ENCODE measurements at regions not wholly inside any gene's neighbourhood (a gene's known extent, or its start where the extent isn't known, plus 50 kb on each side); places are given as distances from the start of the nearest gene placed in this dataset.
"Not testable (repeated sequence)": the region's sequence is repeated elsewhere in the genome, so short reads cannot be mapped to it uniquely, and the experiment has no call there.

GRCh38 chr7:81182056-81182455, 263.2 kb upstream of the SEMA3C start:
- DNase-seq (ENCODE audit: low read depth in 2 of 2): not testable (repeated sequence)

- no peak for DNase-seq (ENCODE audit: low read depth in 2 of 2)
These were observed 262.2 kb upstream of the SEMA3C start for GRCh38 chr7:81181066-81181465.

- no peak for DNase-seq (ENCODE audit: low read depth in 2 of 2)
These were observed 261.7 kb upstream of the SEMA3C start for GRCh38 chr7:81180573-81180972.

- no peak for DNase-seq (ENCODE audit: low read depth in 2 of 2)
These were observed 256.6 kb upstream of the SEMA3C start for GRCh38 chr7:81175275-81175940.

- no peak for DNase-seq (ENCODE audit: low read depth in 2 of 2)
These were observed 255.0 kb upstream of the SEMA3C start for GRCh38 chr7:81173766-81174281.

GRCh38 chr7:81170291-81170690, 251.4 kb upstream of the SEMA3C start:
- no peak for DNase-seq (ENCODE audit: low read depth in 2 of 2)

- DNase-seq (ENCODE audit: low read depth in 2 of 2): no peak
These were observed 249.1 kb upstream of the SEMA3C start for GRCh38 chr7:81167934-81168333.

- no peak for DNase-seq (ENCODE audit: low read depth in 2 of 2)
These were observed 246.2 kb upstream of the SEMA3C start for GRCh38 chr7:81165070-81165469.

GRCh38 chr7:81162771-81163525, 244.1 kb upstream of the SEMA3C start:
- DNase-seq (ENCODE audit: low read depth in 2 of 2): no peak

- DNase-seq (ENCODE audit: low read depth in 2 of 2): no peak
These were observed 243.4 kb upstream of the SEMA3C start for GRCh38 chr7:81162234-81162633.

- no peak for DNase-seq (ENCODE audit: low read depth in 2 of 2)
These were observed 242.7 kb upstream of the SEMA3C start for GRCh38 chr7:81161451-81162075.

- no peak for DNase-seq (ENCODE audit: low read depth in 2 of 2)
These were observed 240.6 kb upstream of the SEMA3C start for GRCh38 chr7:81159402-81159801.

GRCh38 chr7:81158189-81158588, 239.3 kb upstream of the SEMA3C start:
- DNase-seq (ENCODE audit: low read depth in 2 of 2): no peak

- no peak for DNase-seq (ENCODE audit: low read depth in 2 of 2)
These were observed 237.0 kb upstream of the SEMA3C start for GRCh38 chr7:81155654-81156373.

- DNase-seq (ENCODE audit: low read depth in 2 of 2): no peak
These were observed 235.7 kb upstream of the SEMA3C start for GRCh38 chr7:81154565-81154964.

GRCh38 chr7:81152925-81153324, 234.1 kb upstream of the SEMA3C start:
- not testable (repeated sequence) for DNase-seq (ENCODE audit: low read depth in 2 of 2)

GRCh38 chr7:81150951-81151361, 232.1 kb upstream of the SEMA3C start:
- no peak for DNase-seq (ENCODE audit: low read depth in 2 of 2)

GRCh38 chr7:81143856-81144255, 225.0 kb upstream of the SEMA3C start:
- no peak for DNase-seq (ENCODE audit: low read depth in 2 of 2)

GRCh38 chr7:81141257-81142205, 222.7 kb upstream of the SEMA3C start:
- not testable (repeated sequence) for DNase-seq (ENCODE audit: low read depth in 2 of 2)

- DNase-seq (ENCODE audit: low read depth in 2 of 2): no peak
These were observed 221.9 kb upstream of the SEMA3C start for GRCh38 chr7:81140775-81141174.

- no peak for DNase-seq (ENCODE audit: low read depth in 2 of 2)
These were observed 221.4 kb upstream of the SEMA3C start for GRCh38 chr7:81140252-81140651.
